Loucy (cell line): ENCODE measurements at regions not wholly inside any gene's neighbourhood (a gene's known extent, or its start where the extent isn't known, plus 50 kb on each side); places are given as distances from the start of the nearest gene placed in this dataset.

Experiments
- H2AFZ ChIP-seq: fragments of 200-600 bp; sonication (generic); 2 replicates; pipeline ENCODE4 v1.6.0; 2016; ENCODE audit warnings: antibody characterized with exemption, mild to moderate bottlenecking, low read length, moderate library complexity
- H3F3A ChIP-seq: fragments of 200-600 bp; 2 replicates; pipeline ENCODE4 v1.6.0; 2016; ENCODE audit warnings: antibody characterized with exemption, low read depth, mild to moderate bottlenecking
- H3K27me3 ChIP-seq: fragments of 200-600 bp; sonication (generic); 2 replicates; pipeline ENCODE4 v1.6.1; 2014; ENCODE audit warnings: low read length, mild to moderate bottlenecking; ENCODE audit not compliant: insufficient read depth, poor library complexity, severe bottlenecking
- H3K36me3 ChIP-seq: fragments of 200-600 bp; sonication (generic); 2 replicates; pipeline ENCODE4 v1.6.1; 2016; ENCODE audit warnings: low read length; ENCODE audit not compliant: insufficient read depth
- H3K4me1 ChIP-seq: fragments of 200-600 bp; sonication (generic); 2 replicates; pipeline ENCODE4 v1.5.1; 2014; ENCODE audit warnings: low read length, mild to moderate bottlenecking; ENCODE audit not compliant: insufficient read depth, poor library complexity, severe bottlenecking
- H3K4me2 ChIP-seq: fragments of 200-600 bp; sonication (generic); 2 replicates; pipeline ENCODE4 v1.6.0; 2014; ENCODE audit warnings: antibody characterized with exemption, low read length, low read depth, mild to moderate bottlenecking; ENCODE audit not compliant: poor library complexity, severe bottlenecking
- H3K4me3 ChIP-seq: fragments of 200-600 bp; sonication (generic); 2 replicates; pipeline ENCODE4 v1.5.1; 2014; ENCODE audit warnings: low read length, mild to moderate bottlenecking, mixed read lengths; ENCODE audit not compliant: poor library complexity, severe bottlenecking
- H3K79me2 ChIP-seq: fragments of 200-600 bp; sonication (generic); 2 replicates; pipeline ENCODE4 v1.6.1; 2014; ENCODE audit warnings: low read length; ENCODE audit not compliant: insufficient read depth
- H3K9ac ChIP-seq: fragments of 200-600 bp; sonication (generic); 2 replicates; pipeline ENCODE4 v1.6.0; 2014; ENCODE audit warnings: mild to moderate bottlenecking, low read depth, low read length, moderate library complexity; ENCODE audit not compliant: poor library complexity, severe bottlenecking
- H3K9me2 ChIP-seq: fragments of 200-600 bp; sonication (generic); replicated peaks from 2 replicates; pipeline ENCODE4 v1.6.1; 2016; ENCODE audit warnings: low read depth, low read length, mixed read lengths
- H3K9me3 ChIP-seq: fragments of 200-600 bp; sonication (generic); 2 replicates; pipeline ENCODE4 v1.6.1; 2014; ENCODE audit warnings: mild to moderate bottlenecking, antibody characterized with exemption, low read length, low read depth; ENCODE audit not compliant: insufficient read depth
- H4K20me1 ChIP-seq: fragments of 200-600 bp; sonication (generic); 2 replicates; pipeline ENCODE4 v1.6.0; 2014; ENCODE audit warnings: antibody characterized with exemption, low read length, mild to moderate bottlenecking; ENCODE audit not compliant: insufficient read depth, poor library complexity, severe bottlenecking
- CTCF ChIP-seq: fragments of 200-600 bp; sonication (generic); conservative IDR thresholded peaks from 2 replicates; pipeline ENCODE4 v1.5.1; 2014; ENCODE audit warnings: mild to moderate bottlenecking, antibody characterized with exemption, low read length
- EZH2phosphoT487 ChIP-seq: fragments of 200-600 bp; IDR thresholded peaks from 2 replicates; pipeline ENCODE4 v1.6.1; 2018; ENCODE audit warnings: antibody characterized with exemption, mild to moderate bottlenecking, moderate library complexity, borderline replicate concordance

DNA sequence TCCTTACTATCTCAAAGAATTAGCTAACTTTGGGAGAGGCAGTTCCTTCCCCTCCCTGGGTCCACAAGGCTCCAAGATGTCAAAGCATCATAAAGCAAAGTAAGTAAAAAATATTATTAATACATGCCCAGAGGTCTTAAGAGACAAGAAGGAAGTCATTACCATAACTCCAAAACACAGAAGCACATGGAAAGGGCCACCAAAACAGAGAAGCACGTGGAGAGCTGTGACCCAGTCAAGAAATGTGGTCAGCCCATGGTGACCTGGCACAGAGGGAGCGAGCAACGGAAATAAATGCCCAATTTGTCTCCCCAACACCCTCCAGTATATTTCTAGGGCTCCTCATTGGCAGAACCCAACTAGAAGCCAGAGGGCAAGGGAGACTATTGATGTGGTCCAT is 277.5 kb upstream of the API5 start:
- no peaks in the 10 kb centered on the region for H3K9me2 ChIP-seq
- H2AFZ ChIP-seq: no peak overlapping the region
- no peak overlapping the region for H3K9ac ChIP-seq
- no peaks in the 10 kb centered on the region for H3K9me3 ChIP-seq
- no peak for TF ChIP-seq CTCF
- TF ChIP-seq EZH2phosphoT487: no peak
- H3F3A ChIP-seq: no peaks in the 10 kb centered on the region
- no peak overlapping the region for H3K4me2 ChIP-seq
- H3K36me3 ChIP-seq: no peaks in the 10 kb centered on the region
- no peak overlapping the region for H3K4me3 ChIP-seq
- H4K20me1 ChIP-seq: no peaks in the 10 kb centered on the region
- no peaks in the 10 kb centered on the region for H3K79me2 ChIP-seq
- H3K27me3 ChIP-seq: no peaks in the 10 kb centered on the region
- no peaks in the 10 kb centered on the region for H3K4me1 ChIP-seq

DNA sequence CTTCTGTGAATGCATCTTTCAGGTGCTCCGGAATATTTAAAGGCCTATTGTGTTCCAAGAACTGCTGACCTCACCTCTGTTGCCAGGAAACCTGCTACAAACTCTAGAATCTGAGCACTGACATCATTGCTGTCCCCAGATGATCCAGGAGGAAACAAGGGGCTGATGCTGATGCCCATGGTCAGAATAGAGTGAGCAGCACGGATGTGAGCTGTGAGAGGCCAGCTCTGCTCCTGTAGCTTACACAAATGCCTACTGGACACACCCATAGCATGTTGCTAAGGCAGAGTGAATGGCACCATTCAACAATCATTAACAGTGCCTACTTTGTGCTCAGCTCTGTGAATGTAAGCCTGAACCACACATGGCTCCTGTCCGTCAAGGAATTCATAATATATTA is 276.7 kb upstream of the API5 start:
- Histone ChIP-seq H3K9ac (no peak overlapping the region), H3K4me2 (no peak overlapping the region), H3K9me2 (no peaks in the 10 kb centered on the region), H3F3A (no peaks in the 10 kb centered on the region), H3K9me3 (no peaks in the 10 kb centered on the region), H3K4me3 (no peak overlapping the region), H4K20me1 (no peaks in the 10 kb centered on the region), H2AFZ (no peak overlapping the region), H3K27me3 (no peaks in the 10 kb centered on the region), H3K79me2 (no peaks in the 10 kb centered on the region), H3K36me3 (no peaks in the 10 kb centered on the region), H3K4me1 (no peaks in the 10 kb centered on the region)
- no peak for TF ChIP-seq EZH2phosphoT487
- no peak for TF ChIP-seq CTCF

DNA sequence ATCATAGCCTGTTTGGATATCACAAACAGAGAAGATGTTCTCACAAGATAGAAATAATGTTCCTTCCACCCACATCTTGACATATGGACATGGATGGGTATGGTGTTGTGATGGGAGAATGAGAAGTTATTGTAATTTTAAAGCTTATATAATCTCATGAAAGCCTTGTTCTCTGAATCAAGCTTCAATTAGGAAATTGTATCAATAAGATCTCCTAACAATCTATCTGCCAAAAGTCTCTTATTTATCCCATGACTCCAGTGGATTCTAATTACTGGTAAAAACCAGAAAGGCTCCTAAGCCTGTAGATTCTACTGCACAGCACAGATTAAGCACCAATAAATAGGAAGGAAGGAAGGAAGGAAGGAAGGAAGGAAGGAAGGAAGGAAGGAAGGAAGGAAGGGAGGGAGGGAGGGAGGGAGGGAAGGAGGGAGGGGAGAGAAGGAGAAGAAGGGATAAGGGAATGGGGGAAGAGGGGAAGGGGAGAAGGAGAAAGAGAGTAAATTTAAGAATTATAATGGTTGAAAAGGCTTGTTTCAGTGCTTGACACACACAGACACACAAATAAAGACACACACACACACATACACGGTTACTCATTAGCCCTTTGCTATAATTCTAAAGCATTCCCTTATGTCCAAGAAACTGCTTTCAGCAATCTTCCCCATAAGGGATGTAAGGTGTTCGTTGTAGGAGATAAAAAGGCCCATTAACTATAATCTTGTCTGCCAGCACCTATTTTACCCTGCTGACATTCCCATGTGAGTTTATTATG is 258.0 kb upstream of the API5 start:
- H3K4me3 ChIP-seq: no peak overlapping the region
- no peaks in the 10 kb centered on the region for H4K20me1 ChIP-seq
- H3K27me3 ChIP-seq: no peaks in the 10 kb centered on the region
- H3K9me2 ChIP-seq: no peaks in the 10 kb centered on the region
- no peaks in the 10 kb centered on the region for H3F3A ChIP-seq
- no peaks in the 10 kb centered on the region for H3K4me1 ChIP-seq
- no peak overlapping the region for H3K4me2 ChIP-seq
- H2AFZ ChIP-seq: no peak overlapping the region
- H3K9ac ChIP-seq: no peak overlapping the region
- no peak for TF ChIP-seq CTCF
- TF ChIP-seq EZH2phosphoT487: no peak
- no peaks in the 10 kb centered on the region for H3K36me3 ChIP-seq
- no peaks in the 10 kb centered on the region for H3K79me2 ChIP-seq
- H3K9me3 ChIP-seq: no peaks in the 10 kb centered on the region
